Brain microvascular endothelial cell (primary cell): ENCODE measurements at regions not wholly inside any gene's neighbourhood (a gene's known extent, or its start where the extent isn't known, plus 50 kb on each side); places are given as distances from the start of the nearest gene placed in this dataset.

Source experiments
- DNase-seq: peaks from one replicate; pipeline ENCODE4 v3.0.0-alpha.2; 2020
- H3K27ac ChIP-seq: fragments of 250-450 bp; sonication (Bioruptor Pico); 2 replicates; pipeline ENCODE4 v1.5.1; 2020; ENCODE audit warnings: mild to moderate bottlenecking, moderate library complexity
- H3K27me3 ChIP-seq: fragments of 250-450 bp; sonication (Bioruptor Pico); replicated peaks from 2 replicates; pipeline ENCODE4 v1.5.1; 2020; ENCODE audit warnings: mild to moderate bottlenecking
- H3K36me3 ChIP-seq: fragments of 250-450 bp; sonication (Bioruptor Pico); replicated peaks from 2 replicates; pipeline ENCODE4 v1.5.1; 2020; ENCODE audit warnings: mild to moderate bottlenecking
- H3K4me3 ChIP-seq: 2 replicates; pipeline ENCODE4 v1.5.1; 2011; ENCODE audit warnings: low read depth, mild to moderate bottlenecking, control low read depth, low read length, moderate library complexity
- CTCF ChIP-seq: IDR thresholded peaks from 2 replicates; pipeline ENCODE4 v1.5.1; 2011; ENCODE audit warnings: low read depth, mild to moderate bottlenecking, moderate library complexity, low read length, control low read depth, inconsistent platforms; ENCODE audit errors: missing control alignments
- in situ Hi-C: cut with HindIII; loops from 2 replicates; pipeline ENCODE4 v1.10.0; 2017; ENCODE audit warnings: low sequenced_read_pairs, low pct_ligation_motif_present

- Histone ChIP-seq H3K4me3 (no peak overlapping the region), H3K27me3 (no peaks in the 10 kb centered on the region), H3K36me3 (no peaks in the 10 kb centered on the region), H3K27ac (no peak overlapping the region)
- peak; percentile 37 for TF ChIP-seq CTCF
- in situ Hi-C loops, result no loop called here
- DNase-seq, result peak; percentile 32
These were observed 200.6 kb downstream of the BCOR start for GRCh38 chrX:39896951-39897740.

GRCh38 chrX:39897741-39898097, 200.0 kb downstream of the BCOR start:
- no peak for DNase-seq
- no peaks in the 10 kb centered on the region for H3K36me3 ChIP-seq
- in situ Hi-C loops, result no loop called here
- TF ChIP-seq CTCF, result no peak
- H3K27me3 ChIP-seq, result no peaks in the 10 kb centered on the region
- no peak overlapping the region for H3K27ac ChIP-seq
- no peak overlapping the region for H3K4me3 ChIP-seq

GRCh38 chrX:39898147-39898546, 199.6 kb downstream of the BCOR start:
- Histone ChIP-seq H3K27ac (no peak overlapping the region), H3K27me3 (no peaks in the 10 kb centered on the region), H3K36me3 (no peaks in the 10 kb centered on the region), H3K4me3 (no peak overlapping the region)
- no peak for DNase-seq
- no peak for TF ChIP-seq CTCF
- in situ Hi-C loops, result no loop called here

- in situ Hi-C loops, result no loop called here
- DNase-seq, result no peak
- Histone ChIP-seq H3K27ac (no peak overlapping the region), H3K27me3 (no peaks in the 10 kb centered on the region), H3K4me3 (no peak overlapping the region), H3K36me3 (no peaks in the 10 kb centered on the region)
- no peak for TF ChIP-seq CTCF
These were observed 198.7 kb downstream of the BCOR start for GRCh38 chrX:39899059-39899458.

- no peak for TF ChIP-seq CTCF
- Histone ChIP-seq H3K27ac (no peak overlapping the region), H3K4me3 (no peak overlapping the region), H3K27me3 (no peaks in the 10 kb centered on the region), H3K36me3 (no peaks in the 10 kb centered on the region)
- in situ Hi-C loops, result loop anchor here (25.0 kb wide), 1 partner anchor 88 kb away; no protein-coding TSS in a partner anchor
- DNase-seq, result no peak
These were observed 197.6 kb downstream of the BCOR start for GRCh38 chrX:39899856-39900776.
